Brain microvascular endothelial cell (primary cell): ENCODE measurements at regions not wholly inside any gene's neighbourhood (a gene's known extent, or its start where the extent isn't known, plus 50 kb on each side); places are given as distances from the start of the nearest gene placed in this dataset.

Experiments used
- DNase-seq: peaks from one replicate; pipeline ENCODE4 v3.0.0-alpha.2; 2020
- H3K27ac ChIP-seq: fragments of 250-450 bp; sonication (Bioruptor Pico); 2 replicates; pipeline ENCODE4 v1.5.1; 2020; ENCODE audit warnings: mild to moderate bottlenecking, moderate library complexity
- H3K27me3 ChIP-seq: fragments of 250-450 bp; sonication (Bioruptor Pico); replicated peaks from 2 replicates; pipeline ENCODE4 v1.5.1; 2020; ENCODE audit warnings: mild to moderate bottlenecking
- H3K36me3 ChIP-seq: fragments of 250-450 bp; sonication (Bioruptor Pico); replicated peaks from 2 replicates; pipeline ENCODE4 v1.5.1; 2020; ENCODE audit warnings: mild to moderate bottlenecking
- H3K4me3 ChIP-seq: 2 replicates; pipeline ENCODE4 v1.5.1; 2011; ENCODE audit warnings: low read depth, mild to moderate bottlenecking, control low read depth, low read length, moderate library complexity
- CTCF ChIP-seq: IDR thresholded peaks from 2 replicates; pipeline ENCODE4 v1.5.1; 2011; ENCODE audit warnings: low read depth, mild to moderate bottlenecking, moderate library complexity, low read length, control low read depth, inconsistent platforms; ENCODE audit errors: missing control alignments
- in situ Hi-C: cut with HindIII; loops from 2 replicates; pipeline ENCODE4 v1.10.0; 2017; ENCODE audit warnings: low sequenced_read_pairs, low pct_ligation_motif_present

- H3K4me3 ChIP-seq: no peak overlapping the region
- no peak for DNase-seq
- no peak overlapping the region for H3K27ac ChIP-seq
- TF ChIP-seq CTCF: no peak
- no peaks in the 10 kb centered on the region for H3K36me3 ChIP-seq
- in situ Hi-C loops: no loop called here
- H3K27me3 ChIP-seq: no peaks in the 10 kb centered on the region
These were observed 401.6 kb upstream of the ZNF608 start for GRCh38 chr5:125148076-125148475.

GRCh38 chr5:125148706-125149105 is 402.3 kb upstream of the ZNF608 start:
- Histone ChIP-seq H3K4me3 (no peak overlapping the region), H3K27ac (no peak overlapping the region), H3K27me3 (no peaks in the 10 kb centered on the region), H3K36me3 (no peaks in the 10 kb centered on the region)
- in situ Hi-C loops: no loop called here
- no peak for DNase-seq
- no peak for TF ChIP-seq CTCF

GRCh38 chr5:125149110-125149509 is 402.7 kb upstream of the ZNF608 start:
- Histone ChIP-seq H3K4me3 (no peak overlapping the region), H3K36me3 (no peaks in the 10 kb centered on the region), H3K27me3 (no peaks in the 10 kb centered on the region), H3K27ac (no peak overlapping the region)
- TF ChIP-seq CTCF: no peak
- DNase-seq: no peak
- in situ Hi-C loops: no loop called here

- TF ChIP-seq CTCF: no peak
- Histone ChIP-seq H3K36me3 (no peaks in the 10 kb centered on the region), H3K27me3 (no peaks in the 10 kb centered on the region), H3K4me3 (no peak overlapping the region), H3K27ac (no peak overlapping the region)
- in situ Hi-C loops: no loop called here
- DNase-seq: peak; percentile 66
These were observed 403.1 kb upstream of the ZNF608 start for GRCh38 chr5:125149527-125149926.

GRCh38 chr5:125150041-125150669 is 403.7 kb upstream of the ZNF608 start:
- Histone ChIP-seq H3K27me3 (no peaks in the 10 kb centered on the region), H3K36me3 (no peaks in the 10 kb centered on the region), H3K27ac (no peak overlapping the region), H3K4me3 (no peak overlapping the region)
- no peak for TF ChIP-seq CTCF
- no peak for DNase-seq
- in situ Hi-C loops: no loop called here
